GM19463 (cell line): ENCODE measurements at regions not wholly inside any gene's neighbourhood (a gene's known extent, or its start where the extent isn't known, plus 50 kb on each side); places are given as distances from the start of the nearest gene placed in this dataset.

Experiments
- ATAC-seq: cut with Tn5 transposase; IDR thresholded peaks from one replicate; pipeline ENCODE4 v1.9.1; 2021; ENCODE audit warnings: mild to moderate bottlenecking, moderate library complexity; ENCODE audit not compliant: unreplicated experiment

DNA sequence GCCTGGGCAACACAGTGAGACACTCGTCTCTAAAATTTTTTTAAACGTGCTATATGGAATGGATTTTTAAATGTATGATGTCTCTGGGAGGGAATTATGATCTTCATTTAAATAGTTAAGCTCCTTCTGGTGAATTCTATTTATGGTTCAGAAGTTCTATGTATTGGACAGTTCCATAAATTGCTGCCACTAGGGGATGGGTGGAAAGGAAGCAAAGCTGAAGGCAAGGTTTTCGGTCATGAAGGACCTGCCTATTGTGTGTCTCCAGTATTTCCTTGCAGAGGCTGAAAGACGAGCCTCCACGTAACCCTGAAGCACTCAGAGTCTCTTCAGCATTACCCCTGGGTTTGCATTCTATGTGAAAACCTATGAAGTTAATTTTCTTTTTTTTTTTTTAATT, 451.5 kb upstream of the FAT1 start:
- ATAC-seq = no peak

DNA sequence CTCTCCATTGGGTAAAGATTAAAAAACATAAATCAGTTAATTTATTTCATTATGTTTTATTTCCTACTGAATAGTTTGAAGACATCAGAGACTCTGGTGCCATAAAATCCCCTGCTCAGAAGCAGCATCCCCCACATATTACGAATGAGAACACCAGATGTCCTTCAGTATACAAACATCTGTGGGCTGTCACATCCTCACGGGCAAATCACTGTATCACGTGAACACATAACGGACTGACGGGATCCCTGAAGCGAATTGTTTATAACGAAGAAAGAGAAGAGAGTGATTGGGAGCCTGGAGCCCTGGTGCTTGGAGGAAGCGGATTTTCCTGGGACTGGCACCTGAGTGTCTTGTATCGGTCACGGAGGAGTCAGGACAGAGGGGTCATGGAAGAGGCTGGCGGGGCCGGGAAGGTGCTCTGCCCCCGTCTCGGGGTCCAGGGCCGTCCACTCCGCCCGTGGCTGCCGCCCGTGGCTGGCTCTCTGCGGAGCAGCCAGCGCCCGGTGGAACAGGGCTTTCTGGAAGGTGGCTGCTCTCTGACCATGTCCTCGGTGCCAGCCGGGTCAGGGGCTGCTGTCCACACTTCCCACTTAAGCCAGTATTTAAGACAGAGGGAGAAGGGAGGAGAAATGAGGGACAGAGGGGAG, 452.7 kb upstream of the FAT1 start:
- ATAC-seq = no peak

- ATAC-seq = no peak
Observed at GRCh38 chr4:187178084-187178483, 454.4 kb upstream of the FAT1 start.

GRCh38 chr4:187178587-187178986, 454.9 kb upstream of the FAT1 start:
- ATAC-seq = no peak

- no peak for ATAC-seq
Observed at GRCh38 chr4:187179086-187180058, 455.7 kb upstream of the FAT1 start.

DNA sequence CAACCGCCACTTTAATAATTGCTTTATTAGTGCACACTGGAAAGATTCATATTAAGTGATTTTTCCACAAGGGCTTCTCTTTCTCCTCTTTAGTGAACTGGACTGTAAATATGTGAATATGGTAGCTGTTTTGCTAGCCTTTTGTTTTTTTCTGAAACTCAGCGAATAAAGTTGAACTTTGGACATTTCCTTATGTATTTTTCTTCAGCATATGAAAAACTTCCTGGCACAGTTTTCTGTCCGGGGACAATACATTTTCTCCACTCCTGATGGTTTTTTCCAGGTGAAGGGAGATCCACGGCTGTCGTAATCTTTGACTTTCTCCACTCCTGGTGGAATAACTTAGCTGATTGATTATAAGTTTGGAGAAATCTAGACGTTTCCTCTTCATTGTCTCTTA, 457.4 kb upstream of the FAT1 start:
- ATAC-seq = no peak

- ATAC-seq = no peak
Observed at GRCh38 chr4:187183346-187183745, 459.7 kb upstream of the FAT1 start.

DNA sequence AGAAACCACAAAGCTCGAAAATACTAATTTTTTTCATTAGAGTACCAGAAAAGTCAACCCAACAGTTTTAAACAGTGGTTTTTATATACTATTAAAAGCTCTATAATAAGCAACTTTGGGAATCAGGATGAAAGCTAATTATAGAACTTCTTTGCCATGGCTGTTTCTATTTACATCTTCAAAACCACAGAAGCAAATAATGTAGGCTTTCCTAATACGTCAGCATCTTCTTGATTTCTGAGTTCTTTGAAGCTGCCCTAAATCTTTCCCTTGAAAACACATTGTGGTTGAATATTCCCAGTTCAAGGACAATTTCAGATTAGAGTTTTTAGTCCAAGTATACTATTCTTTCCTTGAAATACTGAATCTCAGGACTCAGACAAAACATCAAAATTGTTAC, 460.2 kb upstream of the FAT1 start:
- ATAC-seq = no peak

GRCh38 chr4:187184508-187184907, 460.9 kb upstream of the FAT1 start:
- no peak for ATAC-seq

GRCh38 chr4:187188118-187188517, 464.5 kb upstream of the FAT1 start:
- ATAC-seq = no peak

GRCh38 chr4:187188741-187189140, 465.1 kb upstream of the FAT1 start:
- ATAC-seq = no peak

GRCh38 chr4:187190390-187190789, 466.7 kb upstream of the FAT1 start:
- ATAC-seq = no peak

DNA sequence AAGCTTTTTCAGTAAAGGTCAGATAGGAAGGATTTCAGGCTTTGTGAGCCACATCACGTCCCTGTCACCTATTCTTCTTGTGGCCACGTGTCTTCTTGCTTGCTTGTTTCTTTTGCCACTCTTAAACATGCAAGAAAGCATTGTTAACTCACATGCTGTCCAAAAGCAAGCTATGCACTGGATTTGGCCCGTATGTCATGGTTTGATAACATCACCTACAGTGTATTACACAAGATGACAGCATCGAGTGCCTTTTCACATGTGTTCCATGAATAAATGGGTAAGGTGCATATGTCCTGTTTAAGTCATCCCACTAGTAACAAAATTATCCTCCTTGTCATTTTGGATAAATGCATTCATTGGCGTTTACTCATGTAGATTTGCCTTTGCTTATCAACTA, 468.0 kb upstream of the FAT1 start:
- no peak for ATAC-seq

DNA sequence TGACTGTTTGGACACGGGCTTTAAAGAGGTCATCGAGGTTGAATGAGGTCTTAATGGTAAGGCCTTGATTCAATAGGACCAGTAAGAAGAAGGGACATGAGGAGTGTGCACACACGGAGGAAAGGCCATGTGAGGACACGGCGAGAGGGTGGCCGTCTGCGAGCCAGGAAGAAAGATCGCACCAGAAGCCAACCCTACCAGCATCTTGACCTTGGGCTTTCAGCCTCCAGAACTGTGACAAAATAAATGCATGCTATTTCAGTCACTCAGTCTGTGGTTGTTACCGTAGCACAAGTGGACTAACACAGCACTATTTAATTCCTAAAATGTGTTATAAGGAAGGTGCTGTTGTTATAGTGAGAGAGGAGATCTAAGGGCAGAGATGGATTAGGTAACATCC, 468.6 kb upstream of the FAT1 start:
- ATAC-seq = no peak

DNA sequence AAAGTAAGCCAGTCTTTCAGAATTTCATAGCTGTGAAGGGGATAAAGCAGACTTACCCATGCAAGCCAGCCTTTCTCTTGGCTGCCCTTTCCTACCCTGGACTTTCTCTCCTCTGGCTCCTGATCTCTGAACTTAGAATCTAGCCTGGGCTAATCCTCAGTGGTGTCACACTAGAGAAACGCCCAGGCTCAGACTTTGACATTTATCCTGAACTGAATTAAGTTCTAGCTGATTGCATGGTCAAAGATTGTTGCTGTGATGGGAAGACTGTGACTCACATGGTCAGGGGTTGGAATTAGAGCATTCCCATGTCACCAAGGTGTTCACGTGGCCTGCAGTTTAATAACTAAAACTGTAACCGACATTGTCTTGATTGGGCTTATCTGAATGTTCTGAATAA, 469.5 kb upstream of the FAT1 start:
- ATAC-seq = no peak

- ATAC-seq = no peak
Observed at GRCh38 chr4:187204389-187204918, 480.8 kb upstream of the FAT1 start.

DNA sequence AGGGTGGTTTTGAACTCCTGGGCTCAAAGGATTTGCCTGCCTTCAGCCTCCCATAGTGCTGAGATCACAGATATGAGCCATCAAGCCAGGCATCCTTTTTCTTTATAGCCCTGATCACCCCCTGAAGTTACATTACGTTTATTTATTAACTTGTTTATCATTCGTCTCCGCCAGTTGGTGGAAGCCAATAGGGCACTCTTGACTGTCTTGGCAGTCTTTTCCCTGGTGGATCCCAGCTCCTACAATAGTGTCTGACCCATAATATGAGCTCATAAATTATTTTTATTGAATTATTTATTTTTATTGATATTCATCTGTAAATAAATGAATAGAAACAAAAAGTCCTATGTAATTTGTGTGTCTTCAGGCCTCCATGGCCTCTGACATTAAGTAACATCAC, 484.3 kb upstream of the FAT1 start:
- no peak for ATAC-seq

DNA sequence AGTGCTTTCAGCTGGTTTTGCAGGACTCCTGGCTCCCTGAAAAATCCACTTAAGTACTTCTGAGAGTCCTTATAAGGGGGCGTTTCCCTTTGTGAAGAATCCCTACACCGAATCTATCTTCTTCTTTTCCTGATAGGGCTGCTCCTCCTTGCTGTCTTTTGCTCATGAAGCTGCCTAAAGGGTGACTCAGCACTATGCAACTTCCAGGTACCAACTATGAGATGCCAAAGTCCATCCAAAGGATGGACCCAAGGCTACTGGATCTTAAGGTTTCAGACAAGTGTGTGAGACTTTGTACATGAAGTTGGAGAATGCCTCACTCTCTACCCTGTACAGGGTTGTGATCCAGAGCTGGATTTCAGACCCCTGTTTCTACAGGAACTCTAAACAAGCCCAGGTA, 485.0 kb upstream of the FAT1 start:
- ATAC-seq = no peak

GRCh38 chr4:187209921-187210613, 486.4 kb upstream of the FAT1 start:
- ATAC-seq = no peak

GRCh38 chr4:187212446-187213080, 488.9 kb upstream of the FAT1 start:
- no peak for ATAC-seq

- ATAC-seq = no peak
Observed at GRCh38 chr4:187215438-187215837, 491.8 kb upstream of the FAT1 start.
